ENCODE measurements at regions not wholly inside any gene's neighbourhood (a gene's known extent, or its start where the extent isn't known, plus 50 kb on each side); places are given as distances from the start of the nearest gene placed in this dataset.

DNA sequence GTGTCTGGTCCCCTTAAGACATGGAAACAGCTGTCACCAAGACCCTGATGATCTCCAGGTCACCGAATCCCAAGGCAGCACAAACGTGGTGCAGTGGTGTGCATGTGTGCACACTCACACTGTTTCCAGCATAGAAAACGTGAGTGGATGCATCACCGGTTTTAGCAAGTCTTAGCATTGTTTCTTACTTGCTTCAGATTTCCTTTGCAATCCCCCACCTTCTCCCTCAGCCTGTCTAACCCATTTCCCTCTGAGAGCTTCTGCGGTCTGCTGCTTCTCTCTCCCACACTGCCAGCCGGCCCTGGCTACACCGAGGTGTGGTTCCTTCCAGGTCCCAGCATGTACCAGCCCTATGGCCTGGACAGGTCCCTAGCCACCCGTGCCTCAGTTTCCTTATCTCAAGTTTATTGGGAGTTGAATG, 343.4 kb upstream of the HS6ST1 start:
- Histone ChIP-seq H3K27me3 (ENCODE audit: insufficient read depth, low read depth) (no peaks in the 10 kb centered on the region), H3K4me1 (ENCODE audit: low read depth, poor library complexity, severe bottlenecking) (no peaks in the 10 kb centered on the region), H3K4me3 (IDR thresholded peaks at IDR 0.05; ENCODE audit: insufficient read depth, low read depth, low read length) (no peak overlapping the region), H3K27ac (no peak overlapping the region), H3K79me2 (ENCODE audit: insufficient read depth, low read depth) (no peaks in the 10 kb centered on the region), H4K20me1 (ENCODE audit: insufficient read depth) (no peaks in the 10 kb centered on the region), H2AFZ (ENCODE audit: low read depth) (no peak overlapping the region), H3K36me3 (ENCODE audit: insufficient read depth) (no peaks in the 10 kb centered on the region), H3K9ac (no peak overlapping the region), H3K4me2 (no peak overlapping the region)
- TF ChIP-seq, protein P1, sequence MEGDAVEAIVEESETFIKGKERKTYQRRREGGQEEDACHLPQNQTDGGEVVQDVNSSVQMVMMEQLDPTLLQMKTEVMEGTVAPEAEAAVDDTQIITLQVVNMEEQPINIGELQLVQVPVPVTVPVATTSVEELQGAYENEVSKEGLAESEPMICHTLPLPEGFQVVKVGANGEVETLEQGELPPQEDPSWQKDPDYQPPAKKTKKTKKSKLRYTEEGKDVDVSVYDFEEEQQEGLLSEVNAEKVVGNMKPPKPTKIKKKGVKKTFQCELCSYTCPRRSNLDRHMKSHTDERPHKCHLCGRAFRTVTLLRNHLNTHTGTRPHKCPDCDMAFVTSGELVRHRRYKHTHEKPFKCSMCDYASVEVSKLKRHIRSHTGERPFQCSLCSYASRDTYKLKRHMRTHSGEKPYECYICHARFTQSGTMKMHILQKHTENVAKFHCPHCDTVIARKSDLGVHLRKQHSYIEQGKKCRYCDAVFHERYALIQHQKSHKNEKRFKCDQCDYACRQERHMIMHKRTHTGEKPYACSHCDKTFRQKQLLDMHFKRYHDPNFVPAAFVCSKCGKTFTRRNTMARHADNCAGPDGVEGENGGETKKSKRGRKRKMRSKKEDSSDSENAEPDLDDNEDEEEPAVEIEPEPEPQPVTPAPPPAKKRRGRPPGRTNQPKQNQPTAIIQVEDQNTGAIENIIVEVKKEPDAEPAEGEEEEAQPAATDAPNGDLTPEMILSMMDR (conservative IDR thresholded peaks at IDR 0.05; ENCODE audit: low read depth, low read length): no peak

DNA sequence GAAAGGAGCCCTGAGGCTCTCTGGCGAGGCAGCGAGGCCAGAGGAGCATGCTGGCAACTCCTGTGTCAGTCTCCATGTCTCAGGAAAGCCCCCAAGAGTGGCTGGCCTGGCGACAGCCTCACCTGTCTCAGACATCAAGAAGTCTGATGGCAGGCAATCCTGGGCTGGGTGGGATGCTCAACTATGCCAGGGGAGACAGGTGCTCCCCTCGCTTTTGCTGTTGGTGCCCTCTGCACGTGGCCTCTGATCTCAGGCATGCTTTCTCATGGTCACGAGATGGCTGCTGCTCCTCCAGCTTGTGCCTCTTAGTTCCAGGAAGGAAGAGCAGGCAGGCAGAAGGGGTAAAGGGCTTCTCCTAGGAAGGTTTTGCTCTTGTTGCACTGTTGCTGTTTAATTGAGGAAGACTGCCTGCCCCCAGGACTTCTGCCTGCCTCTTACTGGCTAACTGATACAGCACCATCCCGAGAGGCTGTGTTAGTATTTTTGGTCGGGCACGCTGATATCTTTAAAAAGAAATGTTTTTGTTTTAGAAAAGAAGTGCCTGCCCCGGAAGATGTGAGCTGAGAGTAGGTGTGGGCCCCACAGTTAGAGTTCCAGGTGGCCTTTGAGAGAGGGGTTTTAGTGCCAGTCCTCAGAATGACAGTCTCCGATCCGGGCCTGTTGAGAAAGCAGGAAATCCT, 344.8 kb upstream of the HS6ST1 start:
- TF ChIP-seq, protein P1 (conservative IDR thresholded peaks at IDR 0.05; ENCODE audit: low read depth, low read length): no peak
- Histone ChIP-seq H3K36me3 (ENCODE audit: insufficient read depth) (no peaks in the 10 kb centered on the region), H3K27me3 (ENCODE audit: insufficient read depth, low read depth) (no peaks in the 10 kb centered on the region), H3K4me2 (no peak overlapping the region), H3K4me1 (ENCODE audit: low read depth, poor library complexity, severe bottlenecking) (no peaks in the 10 kb centered on the region), H3K9ac (no peak overlapping the region), H4K20me1 (ENCODE audit: insufficient read depth) (no peaks in the 10 kb centered on the region), H3K27ac (no peak overlapping the region), H3K79me2 (ENCODE audit: insufficient read depth, low read depth) (no peaks in the 10 kb centered on the region), H3K4me3 (IDR thresholded peaks at IDR 0.05; ENCODE audit: insufficient read depth, low read depth, low read length) (no peak overlapping the region), H2AFZ (ENCODE audit: low read depth) (no peak overlapping the region)

DNA sequence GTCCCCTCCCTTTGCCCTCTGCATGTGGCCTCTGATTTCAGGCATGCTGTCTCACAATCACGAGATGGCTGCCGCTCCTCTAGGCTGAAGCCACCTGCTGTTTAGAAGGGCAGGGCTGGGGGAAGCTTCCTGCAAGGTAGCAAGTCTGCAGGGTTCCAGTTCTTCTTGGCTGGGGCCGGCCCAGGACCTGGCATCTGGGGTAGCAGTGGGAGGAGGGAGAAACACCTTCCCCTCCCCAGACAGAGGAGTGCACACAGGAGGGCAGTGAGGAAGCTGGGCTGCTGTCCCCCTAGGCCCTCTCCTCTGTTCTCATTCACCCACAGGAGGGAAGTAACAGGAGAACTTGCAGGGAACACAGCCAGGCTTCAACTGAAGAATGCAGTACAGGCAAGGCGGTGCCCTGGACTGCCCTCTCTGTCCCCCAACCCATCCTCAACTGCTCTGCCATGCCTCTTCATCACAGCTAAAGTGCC, 345.9 kb upstream of the HS6ST1 start:
- no peaks in the 10 kb centered on the region for H3K36me3 ChIP-seq (ENCODE audit: insufficient read depth)
- H3K4me2 ChIP-seq: no peak overlapping the region
- no peak overlapping the region for H3K4me3 ChIP-seq (IDR thresholded peaks at IDR 0.05; ENCODE audit: insufficient read depth, low read depth, low read length)
- no peak overlapping the region for H2AFZ ChIP-seq (ENCODE audit: low read depth)
- no peaks in the 10 kb centered on the region for H4K20me1 ChIP-seq (ENCODE audit: insufficient read depth)
- H3K27ac ChIP-seq: no peak overlapping the region
- no peaks in the 10 kb centered on the region for H3K27me3 ChIP-seq (ENCODE audit: insufficient read depth, low read depth)
- no peaks in the 10 kb centered on the region for H3K79me2 ChIP-seq (ENCODE audit: insufficient read depth, low read depth)
- H3K4me1 ChIP-seq (ENCODE audit: low read depth, poor library complexity, severe bottlenecking): no peaks in the 10 kb centered on the region
- H3K9ac ChIP-seq: no peak overlapping the region
- TF ChIP-seq, protein P1 (conservative IDR thresholded peaks at IDR 0.05; ENCODE audit: low read depth, low read length): no peak

DNA sequence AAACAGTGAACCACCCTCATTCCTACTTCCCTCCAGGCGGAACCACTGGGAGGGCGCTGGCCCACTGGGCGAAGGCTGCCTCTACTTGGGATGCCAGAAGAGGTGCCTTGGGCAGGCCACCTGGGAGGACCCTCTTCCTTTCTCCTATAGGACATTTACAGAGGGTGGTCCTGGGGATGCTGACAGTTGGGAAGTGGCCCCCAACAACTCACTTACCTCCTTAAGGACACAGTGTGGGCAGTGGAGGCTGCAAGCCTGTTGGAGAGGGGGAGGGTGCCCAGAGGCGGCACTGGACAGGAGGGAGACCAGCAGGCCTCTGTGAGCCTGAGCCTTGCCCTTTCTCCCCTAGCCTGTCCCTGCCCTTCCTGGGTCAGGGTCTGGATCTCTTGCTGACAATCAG, 346.4 kb upstream of the HS6ST1 start:
- Histone ChIP-seq H3K4me1 (ENCODE audit: low read depth, poor library complexity, severe bottlenecking) (no peaks in the 10 kb centered on the region), H3K36me3 (ENCODE audit: insufficient read depth) (no peaks in the 10 kb centered on the region), H4K20me1 (ENCODE audit: insufficient read depth) (no peaks in the 10 kb centered on the region), H3K4me2 (no peak overlapping the region), H2AFZ (ENCODE audit: low read depth) (no peak overlapping the region), H3K27ac (no peak overlapping the region), H3K79me2 (ENCODE audit: insufficient read depth, low read depth) (no peaks in the 10 kb centered on the region), H3K9ac (no peak overlapping the region), H3K27me3 (ENCODE audit: insufficient read depth, low read depth) (no peaks in the 10 kb centered on the region), H3K4me3 (IDR thresholded peaks at IDR 0.05; ENCODE audit: insufficient read depth, low read depth, low read length) (no peak overlapping the region)
- TF ChIP-seq, protein P1 (conservative IDR thresholded peaks at IDR 0.05; ENCODE audit: low read depth, low read length): no peak

All from KMS-11 (cell line).